ENCODE measurements at regions not wholly inside any gene's neighbourhood (a gene's known extent, or its start where the extent isn't known, plus 50 kb on each side); places are given as distances from the start of the nearest gene placed in this dataset.

GRCh38 chr17:37847811-37848331 is 76.3 kb upstream of the TBC1D3K start:
- Histone ChIP-seq H3K36me3 (ENCODE audit: control insufficient read depth in 2 of 2, extremely low read depth in 1 of 2, insufficient read depth in 2 of 2, low read length in 2 of 2) (no peaks in the 10 kb centered on the region), H4K20me1 (ENCODE audit: control insufficient read depth, extremely low read depth, insufficient read depth, low read length) (no peaks in the 10 kb centered on the region), H3K27me3 (ENCODE audit: control insufficient read depth, extremely low read depth, insufficient read depth, low read length) (peaks cover 3% of the 10 kb centered on the region), H3K4me3 (ENCODE audit: control insufficient read depth in 2 of 3, extremely low read depth in 1 of 3, insufficient read depth in 2 of 3, low read depth in 1 of 3, low read length in 3 of 3) (no peak overlapping the region), H3K9ac (ENCODE audit: control insufficient read depth, extremely low read depth, insufficient read depth, low read length) (no peak overlapping the region), H3K27ac (ENCODE audit: control insufficient read depth, insufficient read depth, low read length) (no peak overlapping the region), H3K9me1 (ENCODE audit: control insufficient read depth, extremely low read depth, insufficient read depth, low read length) (no peaks in the 10 kb centered on the region), H3K4me2 (ENCODE audit: control insufficient read depth, extremely low read depth, insufficient read depth, low read depth, low read length) (no peak overlapping the region), H3K79me2 (ENCODE audit: control insufficient read depth, insufficient read depth, low read length) (no peaks in the 10 kb centered on the region), H2AFZ (ENCODE audit: control insufficient read depth, low read length) (no peak overlapping the region), H3K9me3 (ENCODE audit: control insufficient read depth, low read depth, low read length) (no peaks in the 10 kb centered on the region), H3K4me1 (ENCODE audit: control insufficient read depth, extremely low read depth, insufficient read depth, low read length) (peaks cover 9% of the 10 kb centered on the region)
- no peak for TF ChIP-seq CTCF (optimal IDR thresholded peaks at IDR 0.05 in 1 of 3, IDR thresholded peaks at IDR 0.05 in 1 of 3, conservative IDR thresholded peaks at IDR 0.05 in 1 of 3; ENCODE audit: extremely low read depth in 1 of 3, insufficient read depth in 2 of 3, low read length in 3 of 3)
- no peak for TF ChIP-seq EZH2 (IDR thresholded peaks at IDR 0.05; ENCODE audit: low read length)
- FAIRE-seq = no peak
- DNase-seq (ENCODE audit: low read depth, low spot score) = no peak
- dilution Hi-C loops (cut with MboI; ENCODE audit: extremely low pct_ligation_motif_present, low sequenced_read_pairs) = loop anchor here (10.0 kb wide), 1 partner anchor 133 kb away; no protein-coding TSS in a partner anchor

- dilution Hi-C loops (cut with MboI; ENCODE audit: extremely low pct_ligation_motif_present, low sequenced_read_pairs) = loop anchor here (10.0 kb wide), 1 partner anchor 132 kb away; no protein-coding TSS in a partner anchor
- H3K27ac ChIP-seq (ENCODE audit: control insufficient read depth, insufficient read depth, low read length) = no peak overlapping the region
- H2AFZ ChIP-seq (ENCODE audit: control insufficient read depth, low read length) = no peak overlapping the region
- peaks cover 3% of the 10 kb centered on the region for H3K27me3 ChIP-seq (ENCODE audit: control insufficient read depth, extremely low read depth, insufficient read depth, low read length)
- no peak overlapping the region for H3K4me3 ChIP-seq (ENCODE audit: control insufficient read depth in 2 of 3, extremely low read depth in 1 of 3, insufficient read depth in 2 of 3, low read depth in 1 of 3, low read length in 3 of 3)
- DNase-seq (ENCODE audit: low read depth, low spot score) (no peak), FAIRE-seq (no peak)
- H3K9ac ChIP-seq (ENCODE audit: control insufficient read depth, extremely low read depth, insufficient read depth, low read length) = no peak overlapping the region
- no peaks in the 10 kb centered on the region for H3K9me1 ChIP-seq (ENCODE audit: control insufficient read depth, extremely low read depth, insufficient read depth, low read length)
- TF ChIP-seq CTCF (optimal IDR thresholded peaks at IDR 0.05 in 1 of 3, IDR thresholded peaks at IDR 0.05 in 1 of 3, conservative IDR thresholded peaks at IDR 0.05 in 1 of 3; ENCODE audit: extremely low read depth in 1 of 3, insufficient read depth in 2 of 3, low read length in 3 of 3) (no peak), EZH2 (IDR thresholded peaks at IDR 0.05; ENCODE audit: low read length) (no peak)
- no peaks in the 10 kb centered on the region for H3K79me2 ChIP-seq (ENCODE audit: control insufficient read depth, insufficient read depth, low read length)
- H3K36me3 ChIP-seq (ENCODE audit: control insufficient read depth in 2 of 2, extremely low read depth in 1 of 2, insufficient read depth in 2 of 2, low read length in 2 of 2) = no peaks in the 10 kb centered on the region
- peaks cover 9% of the 10 kb centered on the region for H3K4me1 ChIP-seq (ENCODE audit: control insufficient read depth, extremely low read depth, insufficient read depth, low read length)
- no peaks in the 10 kb centered on the region for H3K9me3 ChIP-seq (ENCODE audit: control insufficient read depth, low read depth, low read length)
- no peaks in the 10 kb centered on the region for H4K20me1 ChIP-seq (ENCODE audit: control insufficient read depth, extremely low read depth, insufficient read depth, low read length)
- no peak overlapping the region for H3K4me2 ChIP-seq (ENCODE audit: control insufficient read depth, extremely low read depth, insufficient read depth, low read depth, low read length)
Observed at GRCh38 chr17:37847102-37847501, 77.1 kb upstream of the TBC1D3K start.

All from keratinocyte (primary cell).